K562 (cell line): ENCODE measurements at regions not wholly inside any gene's neighbourhood (a gene's known extent, or its start where the extent isn't known, plus 50 kb on each side); places are given as distances from the start of the nearest gene placed in this dataset.

Source experiments
- ARID2 ChIP-seq: fragments of 450-650 bp; IDR thresholded peaks from 2 replicates; pipeline ENCODE4 v1.6.1; 2017; ENCODE audit warnings: antibody characterized with exemption, mild to moderate bottlenecking
- MCM7 ChIP-seq, 2 experiments: fragments of 450-650 bp; IDR thresholded peaks; 2 replicates each; pipeline ENCODE4 v1.6.1; 2016 to 2018
- MTA3 ChIP-seq: fragments of 450-650 bp; formaldehyde crosslinking; IDR thresholded peaks from 2 replicates; pipeline ENCODE4 v1.6.1; 2017; ENCODE audit warnings: mild to moderate bottlenecking, borderline replicate concordance
- PRPF4 ChIP-seq: fragments of 200-400 bp; formaldehyde crosslinking; IDR thresholded peaks from one replicate; pipeline ENCODE4 v1.6.1; 2017; ENCODE audit warnings: low read length, low read depth, mild to moderate bottlenecking; ENCODE audit not compliant: insufficient read depth, poor library complexity, severe bottlenecking
- RFX7 ChIP-seq: fragments of 250-450 bp; sonication (Bioruptor Pico); IDR thresholded peaks from 2 replicates; pipeline ENCODE4 v1.5.1; 2021; ENCODE audit warnings: mild to moderate bottlenecking
- SAP30 ChIP-seq: fragments of 200-600 bp; sonication (generic); IDR thresholded peaks from 2 replicates; pipeline ENCODE4 v1.6.1; 2012; ENCODE audit warnings: borderline replicate concordance, low read depth, mild to moderate bottlenecking, moderate library complexity, low read length, control low read depth, inconsistent platforms; ENCODE audit not compliant: insufficient read depth, poor library complexity, severe bottlenecking
- SIX5 ChIP-seq, 2 experiments: IDR thresholded peaks; 2 replicates each; pipeline ENCODE4 v1.6.1; 2011; ENCODE audit warnings: low read length in 2 of 2, borderline replicate concordance in 1 of 2, low read depth in 1 of 2, mild to moderate bottlenecking in 1 of 2, moderate library complexity in 1 of 2; ENCODE audit not compliant: insufficient read depth in 1 of 2
- SNRNP70 ChIP-seq: fragments of 200-400 bp; formaldehyde crosslinking; optimal IDR thresholded peaks from 2 replicates; pipeline ENCODE3; 2017; ENCODE audit warnings: low read depth, low read length
- U2AF1 ChIP-seq: fragments of 200-400 bp; formaldehyde crosslinking; optimal IDR thresholded peaks from 2 replicates; pipeline ENCODE3; 2017; ENCODE audit warnings: mild to moderate bottlenecking, low read depth, low read length, moderate library complexity
- ZNF507 ChIP-seq: conservative IDR thresholded peaks from 2 replicates; pipeline ENCODE4 v1.6.1; 2017; ENCODE audit warnings: missing genetic modification characterization, missing compliant biosample characterization
- TF ChIP-seq, protein P1 (sequence below): fragments of 450-650 bp; IDR thresholded peaks from 2 replicates; pipeline ENCODE4 v1.6.1; 2016; ENCODE audit warnings: antibody characterized with exemption
- TF ChIP-seq, protein P2 (sequence below): sonication (generic); formaldehyde crosslinking; IDR thresholded peaks from 2 replicates; pipeline ENCODE4 v1.4.0; 2020; ENCODE audit warnings: mild to moderate bottlenecking, missing genetic modification reagents
- TF ChIP-seq, protein P3 (sequence below): fragments of 250-450 bp; sonication (Bioruptor Pico); IDR thresholded peaks from 2 replicates; pipeline ENCODE4 v1.8.0; 2021; ENCODE audit warnings: moderate library complexity, mild to moderate bottlenecking, inconsistent platforms
- TF ChIP-seq, protein P4 (sequence below): sonication (generic); formaldehyde crosslinking; IDR thresholded peaks from 2 replicates; pipeline ENCODE4 v1.8.1; 2022; ENCODE audit warnings: missing genetic modification reagents
- TF ChIP-seq, protein P5 (sequence below): sonication (generic); formaldehyde crosslinking; IDR thresholded peaks from 2 replicates; pipeline ENCODE4 v1.8.0; 2022; ENCODE audit warnings: missing genetic modification reagents, mild to moderate bottlenecking, moderate library complexity, borderline replicate concordance
- TF ChIP-seq, protein P6 (sequence below): fragments of 250-450 bp; sonication (Bioruptor Pico); IDR thresholded peaks from 2 replicates; pipeline ENCODE4 v1.8.0; 2021; ENCODE audit warnings: mild to moderate bottlenecking, moderate library complexity

DNA sequence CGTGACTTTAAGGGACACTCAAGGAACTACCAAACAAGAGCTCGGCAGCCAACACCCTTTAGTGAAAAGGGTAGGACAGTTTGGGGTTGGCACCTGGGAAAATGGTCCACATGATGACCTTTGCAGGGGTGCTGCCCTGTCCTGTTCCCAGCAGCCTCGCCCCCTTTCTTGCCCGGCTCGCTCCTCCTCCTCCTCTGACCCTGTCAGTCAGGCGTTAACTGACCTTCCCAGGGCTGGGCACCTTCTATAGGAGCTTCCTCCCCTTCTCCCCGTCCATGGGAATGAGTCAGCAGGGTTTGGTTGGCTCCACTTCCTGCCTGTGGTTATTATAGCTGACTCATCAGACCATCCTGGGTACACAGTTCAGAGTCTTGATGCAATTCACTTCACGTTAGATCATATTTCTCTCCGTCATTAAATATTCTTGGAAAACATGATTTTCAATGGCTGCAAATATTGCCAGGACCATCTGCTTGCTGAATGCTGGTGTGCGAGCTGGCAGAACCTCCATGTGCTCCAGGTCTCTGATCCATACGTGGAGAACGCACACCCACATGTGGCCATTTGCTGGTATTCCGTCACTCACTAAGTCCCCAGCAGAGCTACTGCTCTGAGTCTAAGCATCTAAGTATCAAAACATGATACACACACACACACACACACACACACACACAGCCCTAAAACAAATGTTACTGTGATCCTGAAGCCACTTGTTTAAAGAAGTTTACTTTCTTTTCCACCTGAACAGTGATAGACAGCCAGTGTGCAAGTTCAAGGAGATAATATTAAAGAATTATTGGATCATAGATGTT, 185.0 kb downstream of the ANAPC1 start (continued):
- no peak for TF ChIP-seq ZNF507 (tag)
- TF ChIP-seq RFX7 (CRISPR knock-in tag), result no peak
- TF ChIP-seq, protein P1, sequence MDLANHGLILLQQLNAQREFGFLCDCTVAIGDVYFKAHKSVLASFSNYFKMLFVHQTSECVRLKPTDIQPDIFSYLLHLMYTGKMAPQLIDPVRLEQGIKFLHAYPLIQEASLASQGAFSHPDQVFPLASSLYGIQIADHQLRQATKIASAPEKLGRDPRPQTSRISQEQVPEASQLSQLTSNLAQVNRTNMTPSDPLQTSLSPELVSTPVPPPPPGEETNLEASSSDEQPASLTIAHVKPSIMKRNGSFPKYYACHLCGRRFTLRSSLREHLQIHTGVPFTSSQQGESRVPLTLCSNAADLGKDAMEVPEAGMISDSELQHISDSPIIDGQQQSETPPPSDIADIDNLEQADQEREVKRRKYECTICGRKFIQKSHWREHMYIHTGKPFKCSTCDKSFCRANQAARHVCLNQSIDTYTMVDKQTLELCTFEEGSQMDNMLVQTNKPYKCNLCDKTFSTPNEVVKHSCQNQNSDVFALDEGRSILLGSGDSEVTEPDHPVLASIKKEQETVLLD, result peak; percentile 54; the same call in 1 of the 2 replicates
- no peak for TF ChIP-seq U2AF1
- TF ChIP-seq PRPF4, result no peak
- TF ChIP-seq SNRNP70, result no peak
- TF ChIP-seq, protein P2, sequence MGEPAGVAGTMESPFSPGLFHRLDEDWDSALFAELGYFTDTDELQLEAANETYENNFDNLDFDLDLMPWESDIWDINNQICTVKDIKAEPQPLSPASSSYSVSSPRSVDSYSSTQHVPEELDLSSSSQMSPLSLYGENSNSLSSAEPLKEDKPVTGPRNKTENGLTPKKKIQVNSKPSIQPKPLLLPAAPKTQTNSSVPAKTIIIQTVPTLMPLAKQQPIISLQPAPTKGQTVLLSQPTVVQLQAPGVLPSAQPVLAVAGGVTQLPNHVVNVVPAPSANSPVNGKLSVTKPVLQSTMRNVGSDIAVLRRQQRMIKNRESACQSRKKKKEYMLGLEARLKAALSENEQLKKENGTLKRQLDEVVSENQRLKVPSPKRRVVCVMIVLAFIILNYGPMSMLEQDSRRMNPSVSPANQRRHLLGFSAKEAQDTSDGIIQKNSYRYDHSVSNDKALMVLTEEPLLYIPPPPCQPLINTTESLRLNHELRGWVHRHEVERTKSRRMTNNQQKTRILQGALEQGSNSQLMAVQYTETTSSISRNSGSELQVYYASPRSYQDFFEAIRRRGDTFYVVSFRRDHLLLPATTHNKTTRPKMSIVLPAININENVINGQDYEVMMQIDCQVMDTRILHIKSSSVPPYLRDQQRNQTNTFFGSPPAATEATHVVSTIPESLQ (CRISPR knock-in tag), result peak; percentile 92; the same call in 1 of the 2 replicates
- TF ChIP-seq, protein P3, sequence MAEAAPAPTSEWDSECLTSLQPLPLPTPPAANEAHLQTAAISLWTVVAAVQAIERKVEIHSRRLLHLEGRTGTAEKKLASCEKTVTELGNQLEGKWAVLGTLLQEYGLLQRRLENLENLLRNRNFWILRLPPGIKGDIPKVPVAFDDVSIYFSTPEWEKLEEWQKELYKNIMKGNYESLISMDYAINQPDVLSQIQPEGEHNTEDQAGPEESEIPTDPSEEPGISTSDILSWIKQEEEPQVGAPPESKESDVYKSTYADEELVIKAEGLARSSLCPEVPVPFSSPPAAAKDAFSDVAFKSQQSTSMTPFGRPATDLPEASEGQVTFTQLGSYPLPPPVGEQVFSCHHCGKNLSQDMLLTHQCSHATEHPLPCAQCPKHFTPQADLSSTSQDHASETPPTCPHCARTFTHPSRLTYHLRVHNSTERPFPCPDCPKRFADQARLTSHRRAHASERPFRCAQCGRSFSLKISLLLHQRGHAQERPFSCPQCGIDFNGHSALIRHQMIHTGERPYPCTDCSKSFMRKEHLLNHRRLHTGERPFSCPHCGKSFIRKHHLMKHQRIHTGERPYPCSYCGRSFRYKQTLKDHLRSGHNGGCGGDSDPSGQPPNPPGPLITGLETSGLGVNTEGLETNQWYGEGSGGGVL (CRISPR knock-in tag), result no peak
- TF ChIP-seq SIX5 (IDR thresholded peaks at IDR 0.05; ENCODE audit: borderline replicate concordance in 1 of 2, insufficient read depth in 1 of 2, low read depth in 1 of 2, low read length in 2 of 2), result no peak
- no peak for TF ChIP-seq ARID2
- no peak for TF ChIP-seq MCM7 (IDR thresholded peaks at IDR 0.05)
- TF ChIP-seq, protein P4, sequence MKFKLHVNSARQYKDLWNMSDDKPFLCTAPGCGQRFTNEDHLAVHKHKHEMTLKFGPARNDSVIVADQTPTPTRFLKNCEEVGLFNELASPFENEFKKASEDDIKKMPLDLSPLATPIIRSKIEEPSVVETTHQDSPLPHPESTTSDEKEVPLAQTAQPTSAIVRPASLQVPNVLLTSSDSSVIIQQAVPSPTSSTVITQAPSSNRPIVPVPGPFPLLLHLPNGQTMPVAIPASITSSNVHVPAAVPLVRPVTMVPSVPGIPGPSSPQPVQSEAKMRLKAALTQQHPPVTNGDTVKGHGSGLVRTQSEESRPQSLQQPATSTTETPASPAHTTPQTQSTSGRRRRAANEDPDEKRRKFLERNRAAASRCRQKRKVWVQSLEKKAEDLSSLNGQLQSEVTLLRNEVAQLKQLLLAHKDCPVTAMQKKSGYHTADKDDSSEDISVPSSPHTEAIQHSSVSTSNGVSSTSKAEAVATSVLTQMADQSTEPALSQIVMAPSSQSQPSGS (CRISPR knock-in tag), result no peak
- TF ChIP-seq, protein P5, sequence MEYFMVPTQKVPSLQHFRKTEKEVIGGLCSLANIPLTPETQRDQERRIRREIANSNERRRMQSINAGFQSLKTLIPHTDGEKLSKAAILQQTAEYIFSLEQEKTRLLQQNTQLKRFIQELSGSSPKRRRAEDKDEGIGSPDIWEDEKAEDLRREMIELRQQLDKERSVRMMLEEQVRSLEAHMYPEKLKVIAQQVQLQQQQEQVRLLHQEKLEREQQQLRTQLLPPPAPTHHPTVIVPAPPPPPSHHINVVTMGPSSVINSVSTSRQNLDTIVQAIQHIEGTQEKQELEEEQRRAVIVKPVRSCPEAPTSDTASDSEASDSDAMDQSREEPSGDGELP (CRISPR knock-in tag), result peak; percentile 64; the same call in 1 of the 2 replicates
- TF ChIP-seq SAP30, result no peak
- TF ChIP-seq, protein P6, sequence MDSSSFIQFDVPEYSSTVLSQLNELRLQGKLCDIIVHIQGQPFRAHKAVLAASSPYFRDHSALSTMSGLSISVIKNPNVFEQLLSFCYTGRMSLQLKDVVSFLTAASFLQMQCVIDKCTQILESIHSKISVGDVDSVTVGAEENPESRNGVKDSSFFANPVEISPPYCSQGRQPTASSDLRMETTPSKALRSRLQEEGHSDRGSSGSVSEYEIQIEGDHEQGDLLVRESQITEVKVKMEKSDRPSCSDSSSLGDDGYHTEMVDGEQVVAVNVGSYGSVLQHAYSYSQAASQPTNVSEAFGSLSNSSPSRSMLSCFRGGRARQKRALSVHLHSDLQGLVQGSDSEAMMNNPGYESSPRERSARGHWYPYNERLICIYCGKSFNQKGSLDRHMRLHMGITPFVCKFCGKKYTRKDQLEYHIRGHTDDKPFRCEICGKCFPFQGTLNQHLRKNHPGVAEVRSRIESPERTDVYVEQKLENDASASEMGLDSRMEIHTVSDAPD (CRISPR knock-in tag), result no peak
- peak; percentile 90 for TF ChIP-seq MTA3
